Skin of body (tissue), 1 donor: ENCODE measurements at regions not wholly inside any gene's neighbourhood (a gene's known extent, or its start where the extent isn't known, plus 50 kb on each side); places are given as distances from the start of the nearest gene placed in this dataset.

Experiments
- DNase-seq: peaks from one replicate; lab custom pipeline; 2025; lab: John Stamatoyannopoulos, UW

GRCh38 chr5:119991625-119992024 lies 362.3 kb downstream of the FAM170A start:
- no peak for DNase-seq

DNA sequence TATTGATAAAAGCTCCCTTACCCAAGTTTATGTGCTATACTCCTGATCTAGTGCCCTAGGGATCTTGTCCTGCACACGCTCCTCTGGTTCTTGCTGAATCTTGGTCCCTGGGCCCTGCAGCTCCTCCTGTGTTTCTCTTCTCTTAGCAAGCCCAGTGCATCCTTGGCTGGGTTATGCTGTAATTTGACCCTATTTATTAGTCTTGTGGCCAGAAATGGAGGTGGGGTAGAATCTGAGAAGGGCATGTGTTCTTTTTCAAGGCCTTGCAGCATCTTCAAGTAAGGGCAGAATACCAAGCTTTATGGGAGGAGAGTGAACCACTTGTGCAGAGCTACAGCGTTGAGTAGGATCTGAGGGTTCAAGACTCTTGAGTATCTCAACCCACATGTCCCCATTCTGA lies 366.8 kb downstream of the FAM170A start:
- no peak for DNase-seq

DNA sequence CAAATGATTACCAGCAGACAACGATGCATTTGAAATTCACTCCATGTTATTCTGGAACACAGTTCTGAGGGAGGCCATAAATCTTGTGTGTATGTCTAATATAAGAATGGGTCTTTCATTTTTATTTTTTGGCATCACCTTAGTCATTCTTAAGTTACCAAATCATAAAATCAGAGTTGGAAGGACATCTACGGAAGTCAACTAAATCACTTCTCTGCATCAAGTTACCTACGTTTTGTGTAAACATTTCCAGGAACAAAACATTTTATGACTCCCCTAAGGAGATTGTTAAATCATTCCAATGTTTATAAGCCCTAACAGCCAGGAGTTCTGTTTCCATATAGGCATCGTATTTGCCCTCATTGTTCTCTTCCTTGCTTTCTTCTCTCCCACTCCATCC lies 378.2 kb downstream of the FAM170A start:
- DNase-seq, result peak; percentile 57

DNA sequence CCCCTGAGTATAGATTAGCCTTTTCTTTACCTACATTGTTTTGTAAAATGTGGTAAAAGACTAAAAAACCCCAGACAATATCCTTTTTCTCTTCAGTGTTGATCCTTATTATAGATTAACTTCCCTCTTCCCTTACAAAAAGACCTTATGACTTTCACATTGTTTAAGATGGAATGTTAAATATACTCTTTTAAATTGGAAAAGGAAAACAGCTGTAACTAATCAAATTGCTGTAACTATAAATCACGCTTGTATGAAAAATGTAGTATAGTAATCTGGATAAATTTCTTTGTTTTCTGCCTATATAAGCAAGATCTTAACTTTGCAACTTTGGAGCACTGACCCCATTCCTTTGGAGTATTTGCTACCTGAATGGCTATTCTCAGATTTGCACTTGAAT lies 383.1 kb downstream of the FAM170A start:
- DNase-seq, result no peak

DNA sequence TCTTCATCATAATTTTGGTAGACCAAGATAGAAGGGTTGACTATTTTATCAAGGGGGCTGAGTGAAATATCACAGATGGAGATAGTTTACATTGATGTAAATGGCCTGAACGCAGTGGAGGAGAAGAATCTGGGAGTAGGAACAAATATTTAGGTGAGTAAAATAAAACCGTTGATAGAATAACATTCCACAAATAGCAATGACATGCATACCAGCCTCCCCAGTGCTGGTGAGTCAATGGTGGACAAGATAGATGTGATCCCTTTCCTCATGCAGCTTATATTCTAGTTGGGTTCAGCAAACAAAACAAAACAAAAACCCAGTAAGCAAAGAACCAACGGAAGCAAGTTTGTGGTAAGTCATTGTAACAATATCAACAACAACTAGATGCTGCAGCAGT lies 385.2 kb downstream of the FAM170A start:
- no peak for DNase-seq

GRCh38 chr5:120016717-120017382 lies 387.5 kb downstream of the FAM170A start:
- no peak for DNase-seq

DNA sequence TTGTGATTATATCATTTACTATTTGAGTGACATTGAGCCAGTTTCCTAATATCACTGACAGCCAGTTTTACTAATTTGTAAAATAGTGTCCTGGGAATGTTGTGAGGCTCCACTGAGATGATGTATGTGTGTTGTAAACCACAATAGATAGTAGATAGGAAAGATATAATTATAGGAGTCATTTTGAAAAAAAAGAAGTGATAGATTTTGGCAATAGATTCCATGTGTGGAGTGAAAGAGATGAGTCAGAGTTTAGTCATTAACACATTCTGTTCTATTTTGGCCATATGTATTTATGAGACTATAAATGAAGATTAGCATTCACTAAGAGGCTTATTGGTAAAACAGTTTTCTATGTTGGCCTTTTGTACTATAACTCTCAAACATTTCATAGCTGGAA lies 388.2 kb downstream of the FAM170A start:
- DNase-seq, result peak; percentile 71

- DNase-seq, result no peak
Observed at GRCh38 chr5:120035181-120035580, 405.8 kb downstream of the FAM170A start.

DNA sequence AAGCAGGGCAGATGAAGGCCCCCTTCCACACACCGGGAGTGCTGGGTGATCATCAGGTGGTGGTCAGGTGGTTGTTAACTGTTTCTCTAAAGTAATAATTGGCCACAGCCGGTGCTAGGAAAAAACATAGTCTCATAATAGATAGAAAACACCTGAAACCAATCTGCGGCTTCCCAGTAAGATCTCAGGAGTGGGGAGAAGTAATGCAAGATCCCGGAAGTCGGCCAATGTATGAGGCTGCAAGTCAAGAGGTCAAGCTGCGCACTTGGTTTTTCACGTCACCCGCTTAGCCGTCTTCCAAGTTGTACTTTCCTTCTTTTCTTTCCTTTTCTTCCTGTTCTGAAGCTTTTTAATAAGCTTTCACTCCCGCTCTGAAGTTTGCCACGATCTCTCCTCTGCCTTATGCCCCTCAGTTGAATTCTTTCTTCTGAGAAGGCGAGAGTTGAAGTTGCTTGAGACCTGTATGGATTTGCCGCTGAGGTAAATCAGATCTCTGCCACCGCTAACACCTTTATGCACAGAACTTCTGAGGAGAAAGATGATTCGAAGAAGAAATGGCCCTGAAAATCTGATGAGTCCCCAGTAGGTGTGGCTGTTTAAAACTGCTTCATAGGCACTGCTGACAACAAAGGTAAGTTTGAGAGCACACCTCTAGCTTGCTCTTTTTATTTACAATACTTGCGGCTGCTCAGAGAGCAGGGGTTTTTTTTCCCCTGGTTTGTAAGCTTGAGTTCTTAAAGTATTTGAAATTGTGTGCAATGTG lies 406.6 kb downstream of the FAM170A start:
- DNase-seq, result no peak

DNA sequence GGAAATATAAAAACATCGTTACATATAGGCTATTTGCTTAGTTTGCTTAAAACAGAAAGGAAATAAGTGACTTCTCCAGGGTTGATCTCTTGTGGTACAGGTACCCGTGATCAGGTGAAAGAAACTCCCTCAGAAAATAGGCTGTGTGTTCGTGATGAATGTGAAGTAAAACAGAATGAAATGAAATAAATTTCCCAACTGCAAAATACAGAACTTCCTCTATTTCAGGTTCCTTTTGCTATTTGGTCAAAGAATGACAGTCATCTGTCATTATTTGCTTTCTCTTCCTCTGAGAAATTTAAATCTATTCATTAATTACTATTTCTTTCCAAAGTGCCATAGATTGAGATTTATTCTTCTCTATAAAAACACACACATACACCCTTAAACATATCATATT lies 408.1 kb downstream of the FAM170A start:
- no peak for DNase-seq

GRCh38 chr5:120039111-120039510 lies 409.8 kb downstream of the FAM170A start:
- DNase-seq, result no peak

- no peak for DNase-seq
Observed at GRCh38 chr5:120043431-120043830, 414.1 kb downstream of the FAM170A start.

GRCh38 chr5:120052916-120053828 lies 410.9 kb upstream of the PRR16 start:
- DNase-seq, result no peak

GRCh38 chr5:120053841-120054240 lies 410.3 kb upstream of the PRR16 start:
- no peak for DNase-seq

GRCh38 chr5:120055858-120056257 lies 408.2 kb upstream of the PRR16 start:
- DNase-seq, result no peak

- DNase-seq, result no peak
Observed at GRCh38 chr5:120062515-120062917, 401.6 kb upstream of the PRR16 start.

GRCh38 chr5:120072068-120072761 lies 391.9 kb upstream of the PRR16 start:
- DNase-seq, result no peak

DNA sequence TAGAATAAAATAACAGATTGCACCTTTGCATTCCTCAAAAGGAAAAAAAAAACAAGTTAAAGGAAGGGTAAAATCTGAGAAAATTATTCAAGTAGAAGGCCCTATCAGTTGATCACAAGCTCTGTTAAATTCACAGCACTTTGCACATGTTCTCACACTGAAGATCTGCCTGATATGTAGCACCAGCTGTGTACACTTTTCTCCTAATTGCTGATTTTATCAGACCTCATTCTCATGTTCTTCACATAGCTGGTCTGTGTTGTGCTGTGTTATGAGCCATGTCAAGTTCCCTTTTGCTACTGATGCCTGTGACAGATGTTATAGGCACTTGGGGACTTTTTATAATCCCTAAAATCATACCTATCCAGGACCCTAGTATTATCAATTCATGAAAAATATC lies 390.4 kb upstream of the PRR16 start:
- DNase-seq, result no peak

- DNase-seq, result no peak
Observed at GRCh38 chr5:120080781-120081180, 383.3 kb upstream of the PRR16 start.

DNA sequence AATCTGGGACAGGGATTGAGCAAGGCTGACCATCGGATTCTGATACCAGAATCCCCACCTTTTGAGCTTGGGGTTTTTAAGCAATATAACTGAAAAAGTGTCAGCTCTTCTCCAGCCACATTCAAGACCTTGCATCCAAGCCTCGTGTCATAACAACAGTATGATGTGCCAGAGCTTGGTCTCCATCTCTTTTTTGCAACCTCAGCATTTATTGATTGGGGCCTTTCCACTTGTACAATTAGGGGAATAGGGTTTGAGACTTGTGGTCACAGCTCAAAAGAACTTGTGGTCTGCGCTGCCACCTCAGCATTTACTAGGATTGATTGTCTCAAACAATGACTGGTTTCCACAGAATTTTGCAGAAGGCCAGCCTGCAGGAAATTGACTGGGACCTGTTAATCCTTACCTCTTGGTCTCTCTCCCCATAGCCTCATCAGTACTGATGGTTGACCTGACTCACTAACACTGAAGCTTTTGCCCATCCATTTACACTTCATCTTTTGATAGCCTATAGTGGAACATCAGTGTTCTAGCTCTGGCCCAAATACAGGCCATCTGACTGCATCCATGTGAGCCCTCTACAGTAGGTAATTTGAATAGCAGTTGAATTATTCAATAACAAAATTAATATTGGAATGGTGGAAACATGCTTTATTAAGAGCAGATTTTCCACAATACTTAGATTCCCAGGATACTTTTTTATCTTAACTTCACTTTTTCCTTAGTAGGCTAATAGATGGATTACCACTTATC lies 381.6 kb upstream of the PRR16 start:
- DNase-seq, result no peak
